D721Med (cell line): ENCODE measurements at regions not wholly inside any gene's neighbourhood (a gene's known extent, or its start where the extent isn't known, plus 50 kb on each side); places are given as distances from the start of the nearest gene placed in this dataset.
"Not testable (repeated sequence)": the region's sequence is repeated elsewhere in the genome, so short reads cannot be mapped to it uniquely, and the experiment has no call there.

Experiments used
- DNase-seq: peaks from one replicate; pipeline ENCODE4 v3.0.0; 2011; ENCODE audit warnings: low spot score; ENCODE audit not compliant: insufficient read length
- FAIRE-seq: peaks from 2 replicates; lab custom pipeline; 2011; peaks lifted over from hg19 to GRCh38; lab: Jason Lieb, UNC
- CTCF ChIP-seq: IDR thresholded peaks from 2 replicates; pipeline ENCODE4 v1.5.1; 2012; ENCODE audit warnings: mild to moderate bottlenecking, control low read depth; ENCODE audit not compliant: insufficient read depth; ENCODE audit errors: missing control alignments

GRCh38 chr2:126042089-126042488, 613.9 kb upstream of the GYPC start:
- DNase-seq, result no peak

GRCh38 chr2:126048719-126049118, 607.2 kb upstream of the GYPC start:
- TF ChIP-seq CTCF, result no peak
- no peak for FAIRE-seq
- no peak for DNase-seq

More at GRCh38 chr2:126042089-126042488, 613.9 kb upstream of the GYPC start:
- FAIRE-seq, result no peak
- no peak for TF ChIP-seq CTCF

GRCh38 chr2:126049461-126049860, 606.5 kb upstream of the GYPC start:
- no peak for FAIRE-seq
- no peak for DNase-seq
- no peak for TF ChIP-seq CTCF

- no peak for FAIRE-seq
- DNase-seq, result no peak
- no peak for TF ChIP-seq CTCF
Measured at GRCh38 chr2:126050991-126051736, 604.8 kb upstream of the GYPC start.

GRCh38 chr2:126051737-126052240, 604.2 kb upstream of the GYPC start:
- not testable (repeated sequence) for DNase-seq, FAIRE-seq

GRCh38 chr2:126059379-126059778, 596.6 kb upstream of the GYPC start:
- no peak for FAIRE-seq
- no peak for DNase-seq
- no peak for TF ChIP-seq CTCF

- FAIRE-seq (no peak), DNase-seq (no peak)
- TF ChIP-seq CTCF, result no peak
Measured at GRCh38 chr2:126085011-126085795, 570.8 kb upstream of the GYPC start.
